Stimulated activated CD4-positive, alpha-beta T cell treated with anti-CD3 and anti-CD28 coated beads, Interleukin-12 subunit alpha, Interleukin-12 subunit beta, amount 100 ng/mL, for 24 hours (primary cell): ENCODE measurements at regions not wholly inside any gene's neighbourhood (a gene's known extent, or its start where the extent isn't known, plus 50 kb on each side); places are given as distances from the start of the nearest gene placed in this dataset.

Experiments used
- DNase-seq, 2 experiments: peaks; one replicate each; pipeline ENCODE4 v3.0.0-alpha.2; 2020; ENCODE audit warnings: low read depth in 2 of 2

- no peak for DNase-seq
Observed at GRCh38 chr5:173763410-173763809, 124.7 kb upstream of the CPEB4 start.

- no peak for DNase-seq
Observed at GRCh38 chr5:173764332-173765028, 123.7 kb upstream of the CPEB4 start.

- no peak for DNase-seq
Observed at GRCh38 chr5:173765029-173765644, 123.0 kb upstream of the CPEB4 start.

GRCh38 chr5:173765661-173766060, 122.5 kb upstream of the CPEB4 start:
- DNase-seq: no peak

GRCh38 chr5:173767574-173768266, 120.4 kb upstream of the CPEB4 start:
- DNase-seq: no peak

GRCh38 chr5:173768267-173768806, 119.8 kb upstream of the CPEB4 start:
- no peak for DNase-seq

GRCh38 chr5:173768891-173769290, 119.3 kb upstream of the CPEB4 start:
- DNase-seq: no peak

GRCh38 chr5:173770637-173771036, 117.5 kb upstream of the CPEB4 start:
- DNase-seq: no peak

- no peak for DNase-seq
Observed at GRCh38 chr5:173771121-173771724, 116.9 kb upstream of the CPEB4 start.

GRCh38 chr5:173771725-173772383, 116.3 kb upstream of the CPEB4 start:
- DNase-seq: no peak

GRCh38 chr5:173772384-173773059, 115.6 kb upstream of the CPEB4 start:
- no peak for DNase-seq

GRCh38 chr5:173774271-173774761, 113.8 kb upstream of the CPEB4 start:
- DNase-seq: no peak

GRCh38 chr5:173775261-173776197, 112.6 kb upstream of the CPEB4 start:
- no peak for DNase-seq

- no peak for DNase-seq
Observed at GRCh38 chr5:173777149-173777548, 111.0 kb upstream of the CPEB4 start.

GRCh38 chr5:173777674-173778073, 110.5 kb upstream of the CPEB4 start:
- no peak for DNase-seq

GRCh38 chr5:173778152-173778782, 109.9 kb upstream of the CPEB4 start:
- DNase-seq: no peak

- DNase-seq: no peak
Observed at GRCh38 chr5:173778784-173779304, 109.3 kb upstream of the CPEB4 start.

GRCh38 chr5:173780235-173781234, 107.6 kb upstream of the CPEB4 start:
- no peak for DNase-seq
